ENCODE measurements at regions not wholly inside any gene's neighbourhood (a gene's known extent, or its start where the extent isn't known, plus 50 kb on each side); places are given as distances from the start of the nearest gene placed in this dataset.
"Not testable (repeated sequence)": the region's sequence is repeated elsewhere in the genome, so short reads cannot be mapped to it uniquely, and the experiment has no call there.

DNA sequence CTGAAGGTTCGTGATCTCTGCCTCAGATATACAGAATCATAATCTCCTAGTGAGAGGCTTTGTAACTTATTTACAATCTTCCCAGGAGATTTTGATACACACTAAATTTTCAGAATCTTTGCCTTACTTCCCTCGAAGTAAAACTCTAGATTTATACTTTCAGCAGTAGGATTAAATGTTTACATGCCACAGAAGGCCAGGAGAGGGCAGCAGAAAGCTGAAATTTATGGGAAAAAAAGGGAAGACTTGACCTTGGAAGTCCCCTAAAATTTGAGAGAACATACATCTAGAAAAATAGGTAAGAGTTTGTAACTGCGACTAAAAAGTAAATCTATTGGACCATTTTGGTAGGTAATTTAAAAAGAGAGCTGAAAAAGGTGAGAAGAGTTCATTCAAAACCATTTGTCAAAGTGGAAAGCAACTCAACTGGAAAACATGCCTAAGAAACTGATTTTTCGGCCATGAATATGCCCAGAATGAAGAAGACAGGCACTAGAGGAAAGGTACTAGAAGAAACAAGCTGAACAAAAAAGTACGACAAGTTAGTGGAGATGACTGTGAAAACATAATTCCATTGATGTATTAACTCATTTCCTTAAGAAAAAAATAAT is 242.0 kb upstream of the MDGA2 start:
- TF ChIP-seq RARB (CRISPR knock-in tag; IDR thresholded peaks at IDR 0.05) (no peak), ESRRG (CRISPR knock-in tag; IDR thresholded peaks at IDR 0.05) (no peak)
- ATAC-seq = no peak

DNA sequence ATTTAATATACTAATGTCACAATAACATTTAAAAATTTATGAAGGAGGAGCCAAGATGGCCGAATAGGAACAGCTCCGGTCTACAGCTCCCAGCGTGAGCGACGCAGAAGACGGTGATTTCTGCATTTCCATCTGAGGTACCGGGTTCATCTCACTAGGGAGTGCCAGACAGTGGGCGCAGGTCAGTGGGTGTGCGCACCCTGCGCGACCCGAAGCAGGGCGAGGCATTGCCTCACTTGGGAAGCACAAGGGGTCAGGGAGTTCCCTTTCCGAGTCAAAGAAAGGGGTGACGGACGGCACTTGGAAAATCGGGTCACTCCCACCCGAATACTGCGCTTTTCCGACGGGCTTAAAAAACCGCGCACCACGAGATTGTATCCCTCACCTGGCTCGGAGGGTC is 225.7 kb upstream of the MDGA2 start:
- not testable (repeated sequence) for ATAC-seq

GRCh38 chr14:47899685-47900084 is 224.3 kb upstream of the MDGA2 start:
- no peak for ATAC-seq
- TF ChIP-seq, protein P1, sequence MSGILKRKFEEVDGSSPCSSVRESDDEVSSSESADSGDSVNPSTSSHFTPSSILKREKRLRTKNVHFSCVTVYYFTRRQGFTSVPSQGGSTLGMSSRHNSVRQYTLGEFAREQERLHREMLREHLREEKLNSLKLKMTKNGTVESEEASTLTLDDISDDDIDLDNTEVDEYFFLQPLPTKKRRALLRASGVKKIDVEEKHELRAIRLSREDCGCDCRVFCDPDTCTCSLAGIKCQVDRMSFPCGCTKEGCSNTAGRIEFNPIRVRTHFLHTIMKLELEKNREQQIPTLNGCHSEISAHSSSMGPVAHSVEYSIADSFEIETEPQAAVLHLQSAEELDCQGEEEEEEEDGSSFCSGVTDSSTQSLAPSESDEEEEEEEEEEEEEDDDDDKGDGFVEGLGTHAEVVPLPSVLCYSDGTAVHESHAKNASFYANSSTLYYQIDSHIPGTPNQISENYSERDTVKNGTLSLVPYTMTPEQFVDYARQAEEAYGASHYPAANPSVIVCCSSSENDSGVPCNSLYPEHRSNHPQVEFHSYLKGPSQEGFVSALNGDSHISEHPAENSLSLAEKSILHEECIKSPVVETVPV (CRISPR knock-in tag; IDR thresholded peaks at IDR 0.05) = no peak
- no peak for TF ChIP-seq TOX (CRISPR knock-in tag; IDR thresholded peaks at IDR 0.05; ENCODE audit: borderline replicate concordance)
- no peak for TF ChIP-seq GLIS3 (CRISPR knock-in tag; IDR thresholded peaks at IDR 0.05)
- TF ChIP-seq, protein P2, sequence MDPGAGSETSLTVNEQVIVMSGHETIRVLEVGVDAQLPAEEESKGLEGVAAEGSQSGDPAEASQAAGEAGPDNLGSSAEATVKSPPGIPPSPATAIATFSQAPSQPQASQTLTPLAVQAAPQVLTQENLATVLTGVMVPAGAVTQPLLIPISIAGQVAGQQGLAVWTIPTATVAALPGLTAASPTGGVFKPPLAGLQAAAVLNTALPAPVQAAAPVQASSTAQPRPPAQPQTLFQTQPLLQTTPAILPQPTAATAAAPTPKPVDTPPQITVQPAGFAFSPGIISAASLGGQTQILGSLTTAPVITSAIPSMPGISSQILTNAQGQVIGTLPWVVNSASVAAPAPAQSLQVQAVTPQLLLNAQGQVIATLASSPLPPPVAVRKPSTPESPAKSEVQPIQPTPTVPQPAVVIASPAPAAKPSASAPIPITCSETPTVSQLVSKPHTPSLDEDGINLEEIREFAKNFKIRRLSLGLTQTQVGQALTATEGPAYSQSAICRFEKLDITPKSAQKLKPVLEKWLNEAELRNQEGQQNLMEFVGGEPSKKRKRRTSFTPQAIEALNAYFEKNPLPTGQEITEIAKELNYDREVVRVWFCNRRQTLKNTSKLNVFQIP (CRISPR knock-in tag; IDR thresholded peaks at IDR 0.05; ENCODE audit: borderline replicate concordance, low read depth) = no peak
- TF ChIP-seq TSHZ2 (CRISPR knock-in tag; IDR thresholded peaks at IDR 0.05) = no peak
- TF ChIP-seq OSR1 (CRISPR knock-in tag; IDR thresholded peaks at IDR 0.05) = no peak

DNA sequence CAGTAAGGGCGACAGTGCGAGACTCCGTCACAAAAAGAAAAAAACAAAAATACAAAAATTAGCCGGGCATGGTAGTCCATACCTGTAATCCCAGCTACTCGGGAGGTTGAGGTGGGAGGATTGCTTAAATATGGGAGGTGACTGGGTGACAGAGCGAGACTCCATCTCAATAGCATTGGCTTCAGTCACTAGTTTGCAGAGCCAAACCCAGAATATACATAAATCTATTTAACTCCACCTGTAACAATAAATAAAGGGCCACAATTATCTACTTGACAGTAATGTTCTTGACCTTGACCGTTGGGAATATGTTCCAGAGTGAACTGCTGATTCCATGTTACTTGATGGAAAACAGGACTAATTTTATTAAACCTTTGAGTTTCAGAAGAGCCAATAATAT is 198.9 kb upstream of the MDGA2 start:
- TF ChIP-seq GLIS3 (CRISPR knock-in tag; IDR thresholded peaks at IDR 0.05) = no peak
- TF ChIP-seq CSDC2 (CRISPR knock-in tag; IDR thresholded peaks at IDR 0.05) = no peak
- TF ChIP-seq ISL1 (CRISPR knock-in tag; IDR thresholded peaks at IDR 0.05) = no peak
- TF ChIP-seq SNAI2 (CRISPR knock-in tag; IDR thresholded peaks at IDR 0.05) = no peak
- no peak for TF ChIP-seq OSR1 (CRISPR knock-in tag; IDR thresholded peaks at IDR 0.05)
- no peak for TF ChIP-seq PATZ1 (CRISPR knock-in tag; IDR thresholded peaks at IDR 0.05; ENCODE audit: borderline replicate concordance)
- no peak for ATAC-seq

DNA sequence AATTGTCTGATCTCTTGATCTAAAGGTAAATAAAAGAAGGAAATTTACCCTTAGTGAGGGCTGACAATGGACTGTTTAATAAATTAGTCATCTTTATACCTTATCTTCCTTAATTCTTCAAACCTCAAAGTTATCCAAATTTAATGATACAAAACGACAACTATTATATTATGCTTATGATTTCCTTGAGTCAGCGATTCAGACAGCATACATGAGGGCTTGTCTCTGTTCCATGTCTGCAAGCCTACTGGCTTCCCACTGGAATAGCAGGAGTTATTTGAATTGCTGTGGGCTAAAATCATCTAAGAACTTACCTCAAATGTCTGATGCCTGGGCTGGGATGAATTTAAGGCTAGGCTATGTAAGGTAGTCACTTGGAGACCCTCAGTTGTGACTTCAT is 197.2 kb upstream of the MDGA2 start:
- ATAC-seq = no peak
- TF ChIP-seq ZNF8 (CRISPR knock-in tag; IDR thresholded peaks at IDR 0.05) (no peak), GLIS3 (CRISPR knock-in tag; IDR thresholded peaks at IDR 0.05) (no peak)

DNA sequence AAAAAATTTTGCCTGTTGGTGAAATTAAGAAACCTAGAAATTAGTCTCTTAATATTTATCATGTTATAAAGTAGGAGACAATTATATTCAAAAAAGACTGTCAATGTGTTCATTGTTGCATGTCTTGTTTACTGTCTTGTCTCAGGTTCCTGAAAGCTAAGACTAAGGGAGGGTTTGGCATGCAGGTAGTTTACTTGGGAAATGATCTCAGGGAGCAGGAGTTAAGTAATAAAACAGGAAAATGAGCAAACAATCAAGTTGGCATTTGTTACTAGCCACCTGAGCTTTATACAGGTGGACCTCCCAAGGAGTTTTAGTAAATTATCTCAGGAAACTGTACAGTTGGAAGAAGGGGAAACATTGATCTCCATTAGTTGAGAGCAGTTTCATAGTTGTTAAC is 188.0 kb upstream of the MDGA2 start:
- ATAC-seq = no peak
- TF ChIP-seq ZFP3 (CRISPR knock-in tag; IDR thresholded peaks at IDR 0.05) (no peak), PPARA (CRISPR knock-in tag; IDR thresholded peaks at IDR 0.05; ENCODE audit: borderline replicate concordance) (no peak), BACH2 (CRISPR knock-in tag; IDR thresholded peaks at IDR 0.05; ENCODE audit: borderline replicate concordance) (no peak), ZNF8 (CRISPR knock-in tag; IDR thresholded peaks at IDR 0.05) (no peak), ZNF565 (CRISPR knock-in tag; conservative IDR thresholded peaks at IDR 0.05; ENCODE audit: low read depth) (no peak), PATZ1 (CRISPR knock-in tag; IDR thresholded peaks at IDR 0.05; ENCODE audit: borderline replicate concordance) (no peak), ZNF70 (CRISPR knock-in tag; IDR thresholded peaks at IDR 0.05) (no peak), ARNTL (CRISPR knock-in tag; IDR thresholded peaks at IDR 0.05; ENCODE audit: borderline replicate concordance, low read depth) (no peak), SNAI2 (CRISPR knock-in tag; IDR thresholded peaks at IDR 0.05) (no peak), RARB (CRISPR knock-in tag; IDR thresholded peaks at IDR 0.05) (no peak), ISL1 (CRISPR knock-in tag; IDR thresholded peaks at IDR 0.05) (no peak)
- TF ChIP-seq, protein P2 (CRISPR knock-in tag; IDR thresholded peaks at IDR 0.05; ENCODE audit: borderline replicate concordance, low read depth) = no peak
- TF ChIP-seq, protein P1 (CRISPR knock-in tag; IDR thresholded peaks at IDR 0.05) = no peak

Data from SK-N-SH treated with all-trans-retinoic acid at 6 μM for 48 hours (cell line).